HG02623 (cell line): ENCODE measurements at regions not wholly inside any gene's neighbourhood (a gene's known extent, or its start where the extent isn't known, plus 50 kb on each side); places are given as distances from the start of the nearest gene placed in this dataset.

Experiments used
- ATAC-seq: cut with Tn5 transposase; IDR thresholded peaks from one replicate; pipeline ENCODE4 v1.9.1; 2021; ENCODE audit warnings: moderate library complexity; ENCODE audit not compliant: unreplicated experiment

- ATAC-seq = no peak
Observed at GRCh38 chr4:156656896-156657295, 314.7 kb downstream of the PDGFC start.

DNA sequence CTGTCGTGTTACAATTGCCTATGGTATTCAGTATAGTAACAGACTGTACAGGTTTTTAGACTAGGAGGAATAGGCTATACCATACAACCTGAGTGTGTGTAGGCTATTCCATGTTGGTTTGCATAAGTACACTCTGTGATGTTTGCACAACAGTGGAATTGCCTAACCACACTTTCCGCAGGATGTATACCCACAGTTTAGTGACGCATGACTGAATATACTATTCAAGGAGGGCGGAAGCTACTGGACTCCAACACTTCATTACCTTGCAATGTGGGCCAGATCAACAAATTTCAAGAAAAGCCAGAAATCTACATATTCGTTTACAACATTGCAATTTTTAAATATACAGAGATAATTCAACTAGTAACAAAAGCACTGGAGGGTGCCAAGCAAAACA, 317.2 kb downstream of the PDGFC start:
- ATAC-seq = no peak

DNA sequence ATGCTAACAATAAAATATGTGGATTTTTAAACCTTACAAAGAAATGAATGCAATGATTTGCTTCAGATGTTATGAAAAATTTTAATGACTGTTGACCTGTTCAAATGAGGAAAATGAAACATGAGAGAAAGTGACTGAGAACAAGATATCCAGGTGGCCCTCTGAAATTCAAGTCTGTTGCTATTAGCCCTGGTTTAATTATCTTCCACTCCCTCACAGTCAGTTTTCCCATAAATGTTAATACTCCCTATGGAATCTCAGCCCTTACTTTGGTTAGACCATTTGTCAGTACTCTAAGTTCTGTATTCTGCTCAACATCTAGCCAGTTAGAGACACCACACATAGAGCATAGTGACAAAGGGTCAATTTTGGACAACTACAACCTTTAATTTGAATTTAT, 327.8 kb downstream of the PDGFC start:
- no peak for ATAC-seq

DNA sequence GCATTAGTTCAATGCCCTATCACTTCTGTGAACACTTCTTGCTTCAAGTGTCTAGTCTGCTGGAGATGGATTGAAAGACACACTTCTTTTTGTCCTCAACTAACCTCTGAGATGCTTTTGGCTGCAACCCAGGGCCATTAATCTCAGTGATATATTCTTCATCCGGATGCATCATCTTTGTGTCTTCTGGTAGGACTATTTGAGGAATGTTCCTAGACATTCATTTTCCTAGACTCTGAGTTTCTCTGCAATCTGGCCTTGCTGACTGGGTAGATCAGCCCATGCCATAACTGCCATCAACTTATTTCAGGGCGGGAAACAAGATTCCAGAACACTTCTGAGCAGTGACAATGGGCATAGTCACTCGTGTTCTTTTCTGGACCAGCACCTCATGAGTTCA, 329.4 kb downstream of the PDGFC start:
- no peak for ATAC-seq

- no peak for ATAC-seq
Observed at GRCh38 chr4:156638925-156639605, 332.5 kb downstream of the PDGFC start.

DNA sequence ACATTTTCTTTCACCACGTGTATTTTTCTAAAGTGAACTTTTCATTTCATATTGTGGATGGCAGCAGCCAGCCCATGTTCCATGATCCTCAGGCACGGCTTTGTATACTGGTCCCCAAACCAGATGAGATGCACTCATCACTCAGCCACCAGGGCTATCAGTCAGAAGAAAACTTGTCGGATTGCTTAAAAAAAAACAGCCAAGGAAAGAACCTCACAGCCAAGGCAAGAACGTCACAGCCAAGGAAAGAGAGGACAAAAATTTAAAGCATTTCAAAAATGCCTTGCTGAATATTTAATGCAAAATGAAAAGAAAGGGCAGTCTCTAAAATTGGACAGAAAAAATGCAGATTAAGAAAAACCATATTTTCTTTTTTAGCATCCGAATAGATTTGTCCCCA, 333.3 kb downstream of the PDGFC start:
- ATAC-seq = no peak

- ATAC-seq = no peak
Observed at GRCh38 chr4:156636381-156636780, 335.2 kb downstream of the PDGFC start.

DNA sequence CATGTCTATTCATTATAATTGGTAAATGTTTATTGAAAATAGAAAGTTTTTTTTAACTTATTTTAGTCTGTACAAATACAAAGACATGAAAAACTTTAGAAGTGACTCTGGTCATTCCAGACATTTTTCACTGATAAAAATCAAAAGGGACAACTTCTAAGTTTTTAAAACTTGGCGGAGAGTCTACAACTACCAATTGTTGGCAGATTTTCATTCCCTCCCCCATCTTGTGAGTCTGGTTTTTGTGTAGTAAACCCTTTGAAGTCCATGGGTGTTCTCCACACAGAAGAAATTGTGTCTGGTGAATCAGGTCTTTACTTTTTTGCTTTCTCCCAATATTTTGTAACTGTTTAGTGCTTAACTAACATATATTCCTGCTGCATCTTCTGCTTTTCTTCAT, 336.5 kb downstream of the PDGFC start:
- no peak for ATAC-seq

DNA sequence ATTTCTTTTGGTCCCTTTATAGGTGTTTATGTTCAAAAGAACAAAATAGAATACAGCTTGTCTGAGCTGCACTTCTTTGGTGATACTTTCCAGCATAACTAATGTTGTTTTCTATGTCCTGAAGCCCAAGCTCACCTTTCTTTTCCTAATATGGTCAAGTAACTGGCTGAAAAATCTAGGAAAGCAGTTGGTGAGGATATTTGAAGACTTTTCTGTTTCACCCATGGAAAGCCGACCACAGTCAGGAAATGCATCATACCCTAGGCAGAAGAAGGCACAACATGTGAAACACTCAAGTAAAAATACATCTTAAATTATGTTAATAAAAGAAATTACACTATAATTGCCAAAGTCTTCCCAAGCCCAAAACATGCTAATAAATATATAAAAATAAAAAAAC, 337.0 kb downstream of the PDGFC start:
- ATAC-seq = no peak

GRCh38 chr4:156633847-156634246, 337.8 kb downstream of the PDGFC start:
- no peak for ATAC-seq

DNA sequence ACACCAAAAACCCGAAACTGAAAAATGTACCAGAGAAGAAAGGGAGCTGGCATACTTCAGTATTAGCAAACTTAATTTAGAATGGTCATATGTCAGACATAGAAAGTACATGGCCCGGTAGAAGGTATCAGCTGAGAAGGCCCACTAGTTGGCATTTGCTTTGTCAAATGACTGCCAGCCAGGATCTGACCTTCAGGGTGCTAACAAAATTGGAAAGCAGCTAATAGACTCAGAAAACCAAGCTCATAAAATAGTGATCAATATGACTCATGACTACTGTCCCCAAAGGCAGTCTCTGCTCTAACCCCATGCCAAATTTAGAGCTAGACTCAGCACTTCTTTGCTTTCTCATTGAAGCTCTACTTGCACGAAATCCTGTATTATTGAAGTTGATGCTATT, 342.7 kb downstream of the PDGFC start:
- no peak for ATAC-seq

- no peak for ATAC-seq
Observed at GRCh38 chr4:156623376-156623775, 348.2 kb downstream of the PDGFC start.

DNA sequence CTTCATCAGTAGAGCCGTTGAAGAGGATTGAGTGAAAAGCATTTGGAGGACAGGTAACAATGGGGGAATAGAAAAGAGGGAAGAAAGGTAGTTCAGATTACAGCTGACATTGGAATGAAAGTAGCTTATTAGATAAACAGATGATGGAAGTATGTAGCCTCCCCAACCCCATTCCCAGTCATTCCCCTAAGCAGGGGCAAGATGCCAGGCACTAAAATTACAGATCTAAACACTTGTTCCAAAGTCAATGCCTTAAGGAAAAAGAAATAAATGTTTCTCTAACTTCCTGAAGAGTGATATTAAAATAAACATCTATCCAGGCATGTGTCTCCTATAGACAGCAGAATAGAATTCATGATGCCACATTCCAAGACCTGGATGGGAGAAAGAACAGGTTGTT, 350.8 kb downstream of the PDGFC start:
- ATAC-seq = no peak

- no peak for ATAC-seq
Observed at GRCh38 chr4:156619154-156619934, 352.3 kb downstream of the PDGFC start.

DNA sequence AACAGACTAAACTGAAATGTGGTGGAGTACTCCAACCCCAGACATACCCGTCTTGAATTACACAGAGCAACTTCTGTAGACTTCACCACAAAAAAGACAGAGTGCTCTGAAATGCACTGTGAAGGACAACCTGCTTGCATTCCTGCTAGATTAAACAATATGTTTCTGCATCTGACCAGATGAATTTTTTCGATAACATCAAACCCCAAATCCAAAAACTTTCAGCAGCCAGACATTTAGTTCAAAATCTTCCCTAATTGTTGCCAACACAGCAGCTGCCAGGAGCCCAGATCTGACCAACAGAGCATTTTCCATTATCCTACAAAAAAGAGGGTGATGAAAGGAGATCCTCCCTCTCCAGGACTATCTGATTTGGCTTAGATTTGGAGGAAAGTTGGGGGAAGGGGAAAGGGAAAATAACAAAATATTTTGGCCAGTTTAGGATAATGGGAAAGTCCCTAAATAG, 356.5 kb downstream of the PDGFC start:
- ATAC-seq = no peak

DNA sequence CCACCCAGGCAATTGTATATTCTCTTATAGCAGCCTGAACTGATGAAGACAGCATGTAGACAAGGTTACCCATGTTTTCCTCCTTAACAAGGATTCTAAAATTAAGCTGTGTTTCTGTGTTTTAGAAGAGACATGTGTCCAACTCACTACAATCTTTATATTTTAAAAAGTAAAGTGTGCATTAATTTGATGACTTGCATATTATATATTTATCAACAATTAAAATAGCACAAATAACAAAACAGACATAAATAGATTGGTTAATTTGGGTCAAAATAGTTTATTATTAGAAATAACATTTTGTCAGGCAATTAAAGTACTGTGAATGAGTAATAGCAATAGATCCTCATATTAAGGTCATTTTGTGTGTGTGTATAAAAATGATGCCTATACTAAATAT, 357.1 kb downstream of the PDGFC start:
- ATAC-seq = no peak

DNA sequence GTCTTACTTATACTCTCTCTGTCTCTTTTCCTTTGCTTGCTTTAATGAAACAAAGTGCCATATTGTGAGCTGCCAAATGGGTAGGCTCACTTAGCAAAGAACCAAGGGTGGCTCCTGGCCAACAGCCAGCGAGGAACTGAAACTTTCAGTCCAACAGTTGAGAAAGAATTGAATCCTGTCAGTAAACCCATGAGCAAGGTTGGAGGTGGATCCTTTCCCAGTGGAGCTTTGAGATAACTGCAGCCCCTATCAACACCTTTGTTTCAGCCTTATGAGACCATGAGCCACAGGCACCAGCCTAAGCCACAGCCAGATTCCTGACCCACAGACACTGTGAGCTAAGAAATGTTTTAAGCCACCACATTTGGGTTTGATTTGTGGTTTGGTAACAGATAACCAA, 362.2 kb downstream of the PDGFC start:
- ATAC-seq = no peak

DNA sequence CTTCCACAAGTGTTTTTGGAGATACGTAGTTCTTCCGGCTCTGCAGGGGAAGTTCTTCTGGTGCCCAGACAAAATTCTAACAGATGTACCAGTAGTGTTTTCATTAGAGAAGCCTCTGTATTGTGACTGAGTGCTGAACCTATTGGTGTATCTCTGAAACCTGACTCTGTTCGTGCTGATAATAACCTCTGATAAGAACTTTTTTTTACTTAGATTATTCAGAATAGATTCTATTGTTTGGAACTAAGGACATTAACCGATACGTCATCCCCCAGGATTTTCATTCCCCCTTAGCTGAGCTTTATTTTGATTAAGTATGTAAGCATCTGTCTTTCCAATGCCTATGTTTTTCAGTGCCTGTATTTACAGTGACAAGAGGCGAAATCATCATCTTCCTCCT, 362.9 kb downstream of the PDGFC start:
- ATAC-seq = no peak

DNA sequence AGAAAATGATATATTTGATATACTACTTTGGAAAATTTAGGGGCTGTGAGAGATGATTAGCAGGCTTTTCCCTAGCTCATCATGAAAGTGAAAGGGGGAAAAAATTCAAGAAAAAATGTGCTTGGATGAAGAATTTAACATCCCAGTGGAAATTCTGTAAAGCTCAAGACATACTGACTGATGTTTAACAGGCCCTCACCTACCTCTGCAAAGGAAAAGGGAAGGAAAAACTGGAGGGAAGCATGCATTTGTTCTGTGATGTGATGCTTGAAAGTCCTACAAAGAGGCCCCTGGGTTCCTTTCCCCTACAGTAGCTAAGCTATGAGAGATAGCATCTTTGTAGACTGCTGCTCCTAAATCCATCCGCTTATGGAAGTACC, 364.1 kb downstream of the PDGFC start:
- no peak for ATAC-seq

- ATAC-seq = no peak
Observed at GRCh38 chr4:156606554-156607477, 364.8 kb downstream of the PDGFC start.

- no peak for ATAC-seq
Observed at GRCh38 chr4:156598138-156598681, 373.4 kb downstream of the PDGFC start.
